ENCODE measurements at regions not wholly inside any gene's neighbourhood (a gene's known extent, or its start where the extent isn't known, plus 50 kb on each side); places are given as distances from the start of the nearest gene placed in this dataset.
"Not testable (repeated sequence)": the region's sequence is repeated elsewhere in the genome, so short reads cannot be mapped to it uniquely, and the experiment has no call there.

DNA sequence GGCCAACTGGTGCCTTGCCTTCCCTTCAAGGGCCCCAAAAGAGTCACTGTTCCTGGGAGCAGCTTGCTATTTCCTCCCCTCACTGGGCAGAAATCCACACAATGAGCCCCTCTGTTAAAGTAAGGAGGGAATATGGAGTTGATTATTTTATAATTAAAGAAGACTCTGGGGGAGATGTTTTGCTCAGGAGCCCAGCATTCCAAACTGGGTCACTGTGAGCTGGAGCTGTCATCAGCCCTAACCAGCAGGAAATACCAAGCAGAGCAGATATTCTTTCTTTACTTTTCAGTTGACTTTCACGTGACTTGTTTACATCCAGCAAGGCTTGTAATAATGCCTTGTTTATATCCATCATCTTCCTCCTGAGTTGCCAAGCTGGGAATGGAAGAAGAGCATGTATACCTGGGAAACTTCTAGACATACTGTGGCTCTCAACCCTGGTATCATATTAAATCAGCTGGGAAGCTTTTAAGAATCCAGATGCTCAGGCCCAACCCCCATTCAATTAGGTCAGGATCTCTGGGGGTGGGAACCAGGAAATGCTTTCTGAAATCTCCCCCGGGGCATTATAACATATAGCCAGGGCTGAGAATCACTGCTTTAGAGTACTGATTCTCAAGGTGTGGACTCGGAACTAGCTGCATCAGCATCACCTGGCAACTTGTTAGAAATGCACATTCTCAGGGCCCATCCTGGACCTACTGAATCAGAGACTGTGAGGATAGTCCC, 175.6 kb upstream of the MYLIP start:
- no peak for DNase-seq (ENCODE audit: low read depth)

DNA sequence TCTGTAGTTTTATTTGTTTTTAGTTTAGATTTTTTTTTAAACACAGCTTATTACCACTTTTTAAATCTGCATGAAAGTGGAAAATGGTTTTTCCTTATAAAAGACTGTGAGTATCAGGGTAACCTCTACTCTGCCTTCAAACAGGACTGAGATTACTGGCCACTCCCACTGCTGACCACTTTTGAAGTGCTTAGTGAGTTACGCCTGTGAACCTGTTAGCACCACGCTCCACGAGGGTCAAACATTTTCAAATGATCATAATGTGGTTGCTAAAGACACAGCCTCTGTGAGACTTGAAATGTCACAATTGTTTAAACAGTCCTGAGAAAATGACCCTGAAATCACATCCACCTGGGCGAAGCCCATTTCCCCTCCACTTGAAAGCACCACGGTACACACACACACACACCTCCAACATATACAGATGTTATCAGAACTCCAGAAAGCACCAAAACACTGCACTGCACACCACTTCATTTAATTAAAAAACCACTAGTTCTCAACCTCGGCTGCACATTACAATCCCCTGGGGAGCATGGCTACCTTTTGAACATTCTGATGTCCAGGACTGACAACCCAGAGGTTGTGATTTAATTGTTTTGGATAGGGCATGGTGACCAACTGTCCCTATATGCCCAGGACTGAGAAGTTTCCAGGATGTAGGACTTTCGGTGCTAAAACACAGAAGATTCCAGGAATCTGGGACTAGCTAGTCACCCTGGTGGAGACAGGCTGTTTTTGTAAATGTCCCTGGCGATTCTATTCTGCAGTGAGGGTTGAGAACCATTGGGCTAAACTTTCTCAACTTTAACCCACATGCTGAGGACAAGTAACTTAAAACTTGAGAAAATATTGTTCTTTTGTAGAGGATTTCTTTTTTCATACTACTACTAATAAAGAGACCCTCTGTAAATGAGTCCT, 176.4 kb upstream of the MYLIP start:
- no peak for DNase-seq (ENCODE audit: low read depth)

DNA sequence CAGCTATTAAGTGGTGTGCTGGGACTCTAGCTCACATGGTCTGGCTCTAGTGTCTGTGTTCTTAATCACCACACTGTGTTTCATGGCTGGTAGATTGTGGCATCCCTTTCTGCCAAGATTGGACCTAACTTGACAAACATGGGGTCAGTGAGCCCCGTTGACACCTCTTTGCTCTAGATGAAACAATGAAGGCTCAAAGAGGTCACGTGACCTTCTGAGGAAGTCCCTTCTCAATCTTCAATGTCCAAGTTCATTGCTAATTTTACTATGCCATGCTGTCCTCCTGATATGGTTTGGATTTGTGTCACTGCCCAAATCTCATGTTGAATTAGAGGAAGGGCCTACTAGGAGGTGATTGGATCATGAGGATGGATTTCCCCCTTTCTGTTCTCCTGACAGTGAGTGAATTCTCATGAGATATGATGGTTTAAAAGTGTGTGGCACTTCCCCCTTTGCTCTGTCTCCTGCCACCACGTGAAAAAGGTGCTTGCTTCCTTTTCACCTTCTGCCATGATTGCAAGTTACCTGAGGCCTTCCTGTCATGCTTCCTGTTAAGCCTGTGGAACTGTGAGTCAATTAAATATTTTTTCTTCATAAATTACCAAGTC, 177.8 kb upstream of the MYLIP start:
- DNase-seq (ENCODE audit: low read depth) = no peak

DNA sequence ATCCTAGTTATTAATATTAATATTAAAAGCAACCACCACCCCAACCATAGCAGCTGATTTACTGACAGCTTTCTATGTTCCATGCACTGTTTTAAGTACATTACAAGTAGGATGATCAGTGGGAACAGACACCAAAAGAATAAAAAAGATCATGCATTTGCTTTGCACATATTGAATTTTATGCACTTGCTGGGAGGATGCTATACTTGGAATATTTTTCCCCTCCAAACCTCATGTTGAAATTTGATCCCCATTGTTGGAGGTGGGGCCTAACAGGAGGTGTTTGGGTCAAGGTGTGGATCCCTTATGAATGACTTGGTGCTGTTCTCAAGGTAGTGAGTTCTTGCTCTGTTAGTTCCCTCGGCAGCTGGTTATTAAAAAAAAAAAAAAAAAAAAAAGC, 178.9 kb upstream of the MYLIP start:
- no peak for DNase-seq (ENCODE audit: low read depth)

DNA sequence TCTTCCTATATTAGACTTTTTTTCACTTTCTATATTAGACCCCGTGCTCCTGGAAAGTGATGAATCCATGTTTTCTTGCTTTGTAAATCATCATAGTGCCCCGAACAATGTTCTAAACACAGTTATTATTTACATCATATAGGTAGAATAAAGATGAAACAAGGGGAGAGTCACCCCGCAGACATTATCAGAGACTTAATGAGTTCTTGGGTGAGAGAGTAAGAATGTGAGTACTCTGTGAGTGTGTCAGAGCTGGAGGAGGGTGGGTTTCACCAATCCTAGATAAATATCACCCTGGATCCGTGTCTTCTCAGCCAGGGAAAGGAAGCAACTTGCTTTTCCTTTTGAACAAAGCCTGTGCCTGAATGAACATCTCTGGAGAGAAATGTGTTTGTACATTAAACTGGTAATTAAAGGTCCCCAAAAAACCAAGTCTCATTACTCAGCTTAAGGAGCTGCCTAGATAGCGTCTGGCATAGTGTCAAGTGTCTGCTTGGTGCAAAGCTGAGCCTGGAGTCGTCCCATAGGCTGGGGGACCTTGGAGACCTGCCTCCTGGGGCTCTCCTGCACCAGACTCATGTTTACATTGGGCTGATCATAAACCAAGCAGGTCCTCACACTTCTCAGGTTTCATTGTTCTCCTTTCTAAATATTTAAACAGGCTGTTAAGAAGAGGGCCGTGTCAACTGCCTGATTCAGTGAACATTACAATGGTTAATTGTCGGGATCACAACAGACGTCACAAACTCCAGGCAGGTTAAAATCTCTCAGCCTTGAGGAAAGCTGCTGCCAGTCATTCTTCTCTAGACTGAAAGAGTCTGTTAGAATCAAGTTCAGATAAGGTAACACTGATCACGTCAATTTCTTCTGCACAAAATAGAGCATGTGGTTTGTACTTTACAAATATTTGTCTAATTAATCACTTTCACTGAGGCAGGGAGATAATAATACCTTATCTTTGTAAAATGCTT, 179.7 kb upstream of the MYLIP start:
- no peak for DNase-seq (ENCODE audit: low read depth)

DNA sequence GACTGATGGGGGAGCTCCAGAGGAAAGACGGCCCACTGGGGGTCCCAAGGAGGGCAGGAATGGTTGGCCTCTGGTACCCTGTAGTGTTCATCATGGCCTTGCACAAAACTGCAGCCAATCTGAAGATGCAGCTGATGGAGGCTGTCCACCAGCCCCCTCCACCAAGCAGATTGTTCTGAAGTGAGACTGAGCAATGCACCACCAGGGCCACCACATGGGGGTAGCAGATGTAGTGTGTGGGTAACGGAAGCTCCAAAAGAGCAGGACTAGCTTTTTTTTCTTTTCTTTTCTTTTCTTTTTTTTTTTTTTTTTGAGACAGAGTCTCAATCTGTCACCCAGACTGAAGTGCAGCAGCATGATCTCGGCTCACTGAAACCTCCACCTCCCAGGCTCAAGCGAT, 181.0 kb upstream of the MYLIP start:
- no peak for DNase-seq (ENCODE audit: low read depth)

DNA sequence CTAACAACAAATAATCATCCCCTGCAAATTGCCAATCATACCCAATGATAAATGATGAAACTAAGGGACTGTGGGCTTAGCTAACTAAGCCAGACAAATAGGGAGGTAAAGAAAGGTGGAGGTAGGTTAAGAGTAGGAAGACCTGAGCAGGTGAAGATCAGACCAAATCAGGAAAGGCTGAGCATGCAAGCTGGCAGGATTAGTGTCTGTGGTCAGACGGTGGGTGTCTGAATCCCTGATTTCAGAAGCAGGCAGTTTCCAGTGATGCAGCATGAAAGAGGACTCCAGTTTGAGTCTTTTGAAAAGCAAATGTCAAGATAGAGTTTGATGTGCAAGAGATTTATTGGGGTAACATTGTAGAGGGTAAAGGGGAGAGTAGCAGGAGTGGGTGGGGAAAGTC, 181.4 kb upstream of the MYLIP start:
- DNase-seq (ENCODE audit: low read depth) = no peak

DNA sequence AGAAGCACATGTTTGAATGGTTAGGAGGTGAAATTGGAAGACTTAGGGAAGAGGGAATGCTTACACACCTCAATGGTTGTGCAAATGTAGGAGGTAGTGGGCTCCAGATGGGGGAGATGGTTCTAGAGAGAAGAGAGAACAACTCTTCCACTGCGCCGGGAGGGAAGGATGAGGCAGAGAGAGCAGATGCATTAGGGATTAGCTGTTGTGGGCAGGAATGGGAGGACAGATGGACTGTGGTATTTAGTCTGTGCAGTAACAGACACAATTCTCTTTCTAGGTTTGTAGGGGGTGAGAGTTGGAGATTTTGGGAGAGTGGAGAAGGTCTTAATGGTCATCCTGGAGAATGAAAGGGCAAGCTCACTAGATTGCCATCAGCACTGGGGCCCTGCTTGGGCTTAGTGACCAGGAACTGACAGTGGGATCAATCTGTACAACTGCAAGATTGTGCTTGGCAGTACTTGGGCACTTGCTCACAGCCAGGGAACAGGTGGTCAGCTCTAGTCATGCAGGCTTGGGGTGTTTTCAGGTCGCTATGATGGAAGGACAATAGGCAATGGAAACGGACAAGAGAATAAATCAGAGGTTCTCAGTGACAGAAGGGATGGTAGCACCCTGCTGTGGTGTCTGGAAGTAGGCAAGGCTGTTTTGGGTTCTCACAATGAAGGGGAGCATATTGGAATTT, 182.0 kb upstream of the MYLIP start:
- no peak for DNase-seq (ENCODE audit: low read depth)

DNA sequence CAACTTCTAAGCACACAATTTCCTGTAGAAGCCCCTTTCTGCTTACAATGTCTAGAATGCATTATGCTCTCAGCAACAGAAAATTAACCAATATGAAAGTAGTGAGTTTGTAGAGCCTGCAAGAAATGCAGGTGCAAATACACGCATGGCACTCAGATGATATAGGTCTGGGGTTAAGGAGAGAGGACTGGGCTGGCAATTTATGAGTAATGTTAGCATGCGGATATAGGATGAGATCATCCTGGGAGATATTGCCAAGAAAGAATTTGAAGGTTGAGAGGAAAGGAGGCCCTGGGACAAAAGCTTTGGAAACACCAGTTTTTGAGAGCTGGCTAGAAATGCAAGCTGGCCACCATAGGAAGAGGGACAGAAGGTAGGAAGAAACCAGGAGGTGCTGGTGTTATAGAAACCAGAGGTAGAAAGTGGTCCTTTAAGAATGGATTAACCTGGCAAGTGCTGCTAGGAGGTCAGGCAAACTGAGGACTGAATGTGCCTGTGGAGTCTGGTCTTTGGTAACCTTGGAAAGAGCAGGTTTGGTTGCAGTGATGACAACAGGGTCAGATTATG, 183.2 kb upstream of the MYLIP start:
- DNase-seq (ENCODE audit: low read depth) = no peak

DNA sequence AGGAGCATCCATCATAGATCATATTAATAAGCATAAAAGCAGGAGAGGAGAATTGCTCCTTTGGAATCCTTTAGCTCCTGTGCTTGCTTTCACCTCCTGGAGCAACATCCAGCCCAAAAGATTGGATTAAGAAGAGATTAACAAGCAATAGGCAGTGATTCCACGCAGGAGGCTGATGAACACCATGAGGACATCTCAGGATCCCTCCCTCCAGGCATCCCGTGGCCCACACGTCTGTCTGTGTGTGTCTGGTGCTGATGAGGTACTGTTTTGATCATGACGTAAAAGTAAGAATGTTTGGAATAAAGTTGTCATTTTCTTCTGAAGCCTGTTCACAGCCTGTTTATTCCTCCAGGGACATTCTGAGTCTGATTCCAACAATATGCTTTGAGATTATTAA, 185.5 kb upstream of the MYLIP start:
- no peak for DNase-seq (ENCODE audit: low read depth)

DNA sequence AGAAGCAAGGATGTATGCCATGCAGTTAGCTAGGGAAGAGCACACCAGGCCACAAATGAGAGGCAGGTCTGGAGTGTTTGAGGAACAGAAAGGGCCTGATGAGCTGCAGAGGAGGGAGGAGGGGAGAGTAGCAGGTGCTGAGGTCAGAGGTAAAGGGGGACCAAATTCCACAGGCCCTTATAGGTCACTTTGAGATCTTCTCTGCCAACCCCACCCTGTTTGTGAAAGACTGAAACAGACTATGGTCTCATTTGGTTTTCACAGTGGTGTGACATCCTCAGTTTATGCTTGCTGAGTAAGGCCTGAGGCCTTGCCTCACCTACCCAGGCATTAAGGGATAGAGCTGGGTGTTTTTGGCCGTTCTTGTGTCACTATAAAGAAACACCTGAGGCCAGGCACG, 187.7 kb upstream of the MYLIP start:
- DNase-seq (ENCODE audit: low read depth) = no peak

DNA sequence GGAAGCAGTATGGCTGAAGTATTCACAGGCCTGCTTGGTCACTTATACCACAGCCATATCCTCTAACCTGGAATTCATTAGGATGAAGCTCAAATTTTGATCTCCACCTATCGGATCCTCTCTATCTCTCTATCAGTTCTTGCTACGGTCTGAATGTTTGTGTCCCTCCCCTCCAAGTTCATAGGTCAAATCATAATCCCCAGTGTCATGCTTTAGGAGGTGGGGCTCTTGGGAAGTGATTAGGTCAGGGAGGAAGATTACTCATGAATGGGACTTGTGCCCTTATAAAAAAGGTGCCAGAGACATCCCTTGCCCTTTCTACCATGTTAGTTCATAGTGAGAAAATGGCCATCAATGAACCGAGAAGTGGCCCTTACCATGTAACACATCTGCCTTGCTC, 190.8 kb upstream of the MYLIP start:
- no peak for DNase-seq (ENCODE audit: low read depth)

DNA sequence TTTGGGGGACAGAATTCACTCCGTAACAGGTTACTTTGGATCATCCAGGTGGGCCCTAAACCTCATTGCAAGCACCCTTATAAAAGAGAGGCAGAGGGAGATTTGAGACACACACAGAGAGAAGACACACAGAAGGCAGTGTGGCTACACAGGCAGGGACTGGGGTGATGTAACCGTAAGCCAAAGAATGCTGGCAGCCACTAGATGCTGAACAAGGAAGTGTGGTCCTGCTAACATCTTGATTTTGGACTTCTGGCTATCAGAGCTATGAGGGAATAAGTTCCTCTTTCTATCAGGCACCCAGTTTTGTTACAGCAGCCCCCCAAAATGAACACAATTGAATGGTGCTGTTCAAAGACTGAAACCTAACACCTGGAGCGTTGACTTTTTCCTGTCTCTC, 191.3 kb upstream of the MYLIP start:
- no peak for DNase-seq (ENCODE audit: low read depth)

DNA sequence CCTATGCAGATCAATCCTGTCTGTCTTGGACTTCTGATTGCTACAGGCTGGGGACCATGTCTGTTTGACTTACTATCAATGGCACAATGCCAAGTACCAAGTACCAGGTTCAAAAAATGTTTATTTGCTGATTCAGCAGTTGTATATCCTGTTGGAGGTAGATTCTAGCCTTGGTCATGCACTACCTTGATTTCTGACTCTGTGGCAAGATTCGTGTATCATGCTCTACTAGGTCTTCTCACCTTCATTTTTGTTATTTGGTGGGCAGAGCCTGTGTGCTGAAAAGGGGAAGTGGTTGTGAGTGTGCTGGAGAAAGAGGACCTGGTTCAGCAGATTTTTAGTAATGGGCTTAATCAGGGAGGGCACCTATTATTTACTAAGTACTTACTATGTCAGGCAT, 192.4 kb upstream of the MYLIP start:
- no peak for DNase-seq (ENCODE audit: low read depth)

DNA sequence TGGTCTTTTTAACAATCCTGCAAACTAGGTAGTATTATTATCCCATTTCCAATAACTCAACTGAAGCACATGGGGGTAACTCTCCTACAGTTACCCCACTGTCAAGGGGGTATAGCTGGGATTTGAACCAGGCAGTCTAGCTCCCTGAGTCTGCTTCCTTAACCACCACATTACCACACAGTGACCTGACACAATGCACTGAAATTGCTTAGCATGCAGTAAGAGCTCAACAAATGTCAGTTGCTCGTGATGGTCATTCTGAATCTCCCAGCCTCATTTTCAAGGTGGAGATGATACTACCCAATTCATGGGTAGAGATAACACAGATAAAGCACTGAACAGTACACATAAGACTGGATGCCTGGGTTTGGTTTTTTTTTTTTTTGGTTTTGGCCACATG, 193.2 kb upstream of the MYLIP start:
- DNase-seq (ENCODE audit: low read depth) = no peak

DNA sequence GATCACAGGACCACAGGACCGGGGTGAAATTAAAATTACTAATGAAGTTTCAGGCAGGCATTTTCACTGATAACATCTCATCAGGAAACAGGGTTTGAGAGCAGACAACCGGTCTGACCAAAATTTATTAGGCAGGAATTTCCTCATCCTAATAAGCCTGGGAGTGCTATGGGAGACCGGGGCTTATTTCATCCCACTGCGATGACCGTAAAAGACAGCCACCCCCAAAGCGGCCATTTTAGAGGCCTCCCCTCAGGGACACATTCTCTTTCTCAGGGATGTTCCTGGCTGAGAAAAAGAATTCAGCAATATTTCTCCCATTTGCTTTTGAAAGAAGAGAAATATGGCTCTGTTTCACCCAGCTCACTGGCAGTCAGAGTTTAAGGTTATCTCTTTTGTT, 197.2 kb upstream of the MYLIP start:
- not testable (repeated sequence) for DNase-seq (ENCODE audit: low read depth)

DNA sequence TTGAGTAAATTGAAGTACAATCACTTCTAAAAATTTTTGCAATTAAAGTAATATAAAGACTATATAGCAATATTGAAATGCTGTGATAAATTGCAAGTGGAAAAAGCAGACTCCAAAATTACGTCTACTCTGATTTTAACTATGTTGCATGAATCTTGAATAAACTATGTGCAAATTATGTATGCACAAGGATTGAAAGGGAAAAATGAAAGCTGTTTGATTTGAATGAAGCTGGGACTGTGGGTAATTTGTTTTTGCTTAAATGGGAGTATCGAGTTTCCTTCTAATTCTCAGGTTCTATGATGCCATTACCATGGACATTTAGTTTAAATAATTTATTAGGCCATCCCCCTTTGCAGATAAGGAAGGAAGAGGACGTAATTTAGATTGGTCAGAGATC, 198.7 kb upstream of the MYLIP start:
- DNase-seq (ENCODE audit: low read depth) = no peak

DNA sequence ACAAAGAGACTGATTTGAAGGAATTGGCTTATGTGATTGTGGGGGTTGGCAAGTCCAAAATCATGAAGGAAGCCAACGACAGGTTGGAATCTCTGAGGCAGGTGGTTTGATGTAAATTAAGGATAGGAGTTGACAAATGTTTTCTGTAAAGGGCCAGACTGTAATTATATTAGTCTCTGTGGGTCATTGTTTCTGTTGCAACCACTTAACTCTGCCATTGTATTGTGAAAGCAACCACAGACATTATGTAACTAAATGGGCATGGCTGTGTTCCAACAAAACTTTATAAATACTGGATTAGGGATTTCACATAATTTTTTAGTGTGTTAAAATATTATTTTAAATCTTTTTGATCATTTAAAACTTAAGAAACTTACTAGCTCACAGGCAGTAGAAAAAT, 199.2 kb upstream of the MYLIP start:
- no peak for DNase-seq (ENCODE audit: low read depth)

DNA sequence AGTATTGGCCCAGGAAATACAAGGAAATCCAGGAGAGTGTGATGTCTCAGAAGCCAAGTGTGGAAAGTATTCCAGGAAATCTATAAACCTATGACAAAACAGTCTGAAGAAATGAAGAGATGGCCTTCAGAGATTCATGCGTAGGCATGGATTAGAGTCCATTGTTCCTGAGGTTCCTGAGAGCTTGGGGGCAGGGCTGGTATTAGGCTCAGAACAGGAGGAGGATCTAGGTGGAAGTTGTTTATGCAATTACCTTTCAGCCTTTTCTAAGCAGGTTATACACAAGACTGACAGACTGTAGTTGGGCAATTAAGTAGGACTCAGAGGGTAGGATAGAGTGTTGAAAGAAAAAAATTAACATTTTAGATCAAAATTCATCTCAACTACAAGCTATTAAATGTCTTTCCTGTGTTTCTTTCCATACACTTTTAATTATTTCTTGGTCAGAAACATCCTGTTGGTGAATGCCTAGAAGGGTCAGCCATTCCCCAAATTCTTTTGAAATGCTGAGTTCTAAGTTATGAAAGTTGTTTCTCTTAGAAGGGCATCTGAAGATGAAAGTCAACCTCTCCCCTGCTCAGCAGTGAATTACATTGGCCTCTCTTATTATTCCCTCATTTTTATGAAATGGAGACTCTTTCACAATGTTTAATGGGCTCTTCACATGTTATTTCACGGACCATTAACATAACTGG, 201.2 kb upstream of the MYLIP start:
- DNase-seq (ENCODE audit: low read depth) = no peak

DNA sequence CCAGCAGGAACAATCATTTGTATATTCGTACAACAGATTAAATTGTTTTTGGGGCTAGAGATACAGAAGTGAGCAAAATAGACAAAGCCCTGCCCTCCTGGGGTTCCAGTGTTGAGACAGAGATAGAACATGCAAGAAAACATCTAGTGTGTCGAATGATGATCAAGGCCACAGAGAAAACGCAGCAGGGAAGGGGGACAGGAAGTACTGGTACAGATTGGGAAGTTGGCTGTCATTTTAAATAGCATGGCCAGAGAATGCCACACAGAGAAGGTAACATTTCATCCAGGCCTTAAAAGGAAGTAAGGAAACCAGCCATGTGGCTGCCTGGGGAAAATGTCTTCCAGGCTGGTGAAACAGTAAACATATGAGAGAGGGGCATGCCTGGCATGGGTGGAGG, 202.6 kb upstream of the MYLIP start:
- no peak for DNase-seq (ENCODE audit: low read depth)
